ENCODE measurements at regions not wholly inside any gene's neighbourhood (a gene's known extent, or its start where the extent isn't known, plus 50 kb on each side); places are given as distances from the start of the nearest gene placed in this dataset.
A peak's percentile ranks its signal among the peaks of the same experiment; 100 is the strongest.

GRCh38 chr4:63361066-63361465 is 1048.2 kb downstream of the TECRL start:
- DNase-seq (ENCODE audit: low spot score): no peak
- in situ Hi-C loops (cut with MboI; ENCODE audit: low sequenced_read_pairs, unreplicated experiment): no loop called here
- TF ChIP-seq, protein P1, sequence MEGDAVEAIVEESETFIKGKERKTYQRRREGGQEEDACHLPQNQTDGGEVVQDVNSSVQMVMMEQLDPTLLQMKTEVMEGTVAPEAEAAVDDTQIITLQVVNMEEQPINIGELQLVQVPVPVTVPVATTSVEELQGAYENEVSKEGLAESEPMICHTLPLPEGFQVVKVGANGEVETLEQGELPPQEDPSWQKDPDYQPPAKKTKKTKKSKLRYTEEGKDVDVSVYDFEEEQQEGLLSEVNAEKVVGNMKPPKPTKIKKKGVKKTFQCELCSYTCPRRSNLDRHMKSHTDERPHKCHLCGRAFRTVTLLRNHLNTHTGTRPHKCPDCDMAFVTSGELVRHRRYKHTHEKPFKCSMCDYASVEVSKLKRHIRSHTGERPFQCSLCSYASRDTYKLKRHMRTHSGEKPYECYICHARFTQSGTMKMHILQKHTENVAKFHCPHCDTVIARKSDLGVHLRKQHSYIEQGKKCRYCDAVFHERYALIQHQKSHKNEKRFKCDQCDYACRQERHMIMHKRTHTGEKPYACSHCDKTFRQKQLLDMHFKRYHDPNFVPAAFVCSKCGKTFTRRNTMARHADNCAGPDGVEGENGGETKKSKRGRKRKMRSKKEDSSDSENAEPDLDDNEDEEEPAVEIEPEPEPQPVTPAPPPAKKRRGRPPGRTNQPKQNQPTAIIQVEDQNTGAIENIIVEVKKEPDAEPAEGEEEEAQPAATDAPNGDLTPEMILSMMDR (IDR thresholded peaks at IDR 0.05; ENCODE audit: borderline replicate concordance, control extremely low read depth, extremely low read depth, insufficient read depth, missing control alignments): no peak

DNA sequence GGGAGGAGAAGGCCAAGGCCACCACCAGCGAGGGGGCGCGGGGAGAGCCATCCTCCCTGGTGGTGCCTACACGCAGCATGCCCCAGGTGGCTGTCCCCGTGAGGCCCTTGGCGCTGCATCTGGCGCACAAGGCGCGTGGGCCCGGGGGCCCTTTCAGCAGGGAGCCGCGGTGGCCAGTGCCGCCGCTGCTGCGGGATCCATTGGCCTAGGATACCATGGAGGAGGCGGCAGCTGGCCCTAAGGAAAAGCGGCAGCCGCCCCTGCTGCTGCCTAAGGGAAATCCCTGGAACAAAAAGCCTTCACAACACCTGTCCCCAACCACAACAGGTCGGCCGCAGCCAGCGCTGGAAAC is 1059.6 kb downstream of the TECRL start:
- DNase-seq (ENCODE audit: low spot score): no peak
- TF ChIP-seq, protein P1 (IDR thresholded peaks at IDR 0.05; ENCODE audit: borderline replicate concordance, control extremely low read depth, extremely low read depth, insufficient read depth, missing control alignments): no peak
- in situ Hi-C loops (cut with MboI; ENCODE audit: low sequenced_read_pairs, unreplicated experiment): no loop called here

DNA sequence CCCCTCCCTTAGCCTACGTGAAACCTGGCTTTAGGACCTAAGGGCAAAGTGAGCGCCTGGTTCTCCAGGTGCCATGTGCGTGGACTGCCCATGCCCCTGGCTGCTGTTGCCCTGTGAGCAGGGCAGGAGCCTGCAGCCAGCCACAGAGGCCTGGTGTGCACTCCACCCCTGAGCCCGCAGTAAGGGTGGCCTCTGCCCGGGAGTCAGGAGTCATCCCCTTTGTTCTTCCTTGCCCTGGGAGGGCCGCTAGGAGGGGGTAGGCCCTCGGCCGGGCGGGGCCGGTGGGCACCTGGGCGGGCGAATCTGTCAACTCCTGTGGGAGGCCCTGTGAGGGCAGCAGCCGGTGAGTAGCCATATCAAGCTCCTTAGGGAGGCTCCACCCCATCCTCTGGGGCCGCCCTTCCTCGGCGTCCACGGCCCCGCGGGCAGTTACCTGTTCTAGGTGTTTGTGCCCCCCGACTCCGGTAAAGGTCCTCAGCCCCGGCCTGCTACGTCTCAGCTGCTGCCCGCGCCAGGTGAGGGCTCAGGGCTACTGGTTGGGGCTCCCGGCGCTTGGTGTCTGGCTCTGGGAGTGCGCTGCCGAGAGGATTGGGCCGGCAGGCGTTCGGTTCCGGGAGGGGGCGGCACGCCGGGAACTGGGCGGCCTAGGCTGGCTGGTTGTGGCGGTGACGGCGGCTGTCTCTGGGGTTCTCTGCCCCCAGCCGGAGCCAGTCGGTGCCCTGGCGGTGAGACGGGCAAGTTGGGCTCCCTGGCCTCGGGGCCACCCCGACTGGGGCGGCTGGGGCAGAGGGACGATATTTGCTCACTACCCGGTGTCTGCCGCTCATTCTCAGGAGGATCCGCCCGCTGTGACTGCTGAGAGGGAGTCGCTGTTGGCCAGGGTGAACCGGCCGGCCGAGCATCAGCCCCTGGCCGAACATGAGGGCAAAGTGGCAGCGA is 1060.2 kb downstream of the TECRL start:
- in situ Hi-C loops (cut with MboI; ENCODE audit: low sequenced_read_pairs, unreplicated experiment): no loop called here
- TF ChIP-seq, protein P1 (IDR thresholded peaks at IDR 0.05; ENCODE audit: borderline replicate concordance, control extremely low read depth, extremely low read depth, insufficient read depth, missing control alignments): no peak
- DNase-seq (ENCODE audit: low spot score): peak; percentile 21

DNA sequence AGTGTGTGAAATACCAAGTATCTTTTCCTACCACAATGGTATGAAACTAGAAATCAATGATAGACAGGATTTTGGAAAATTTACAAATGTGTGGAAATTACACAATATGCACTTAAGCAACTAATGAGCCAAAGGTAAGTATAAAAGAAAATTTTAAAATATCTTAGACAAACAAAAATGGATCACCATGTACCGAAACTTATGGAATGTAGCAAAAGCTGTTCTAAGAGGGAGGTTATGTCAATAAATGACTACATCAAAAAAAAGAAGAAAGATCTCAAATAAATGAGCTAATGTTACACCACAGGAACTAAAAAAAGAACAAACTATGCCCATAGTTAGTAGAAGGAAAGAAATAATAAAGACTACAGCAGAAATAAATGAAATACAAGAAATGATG is 1084.1 kb downstream of the TECRL start:
- in situ Hi-C loops (cut with MboI; ENCODE audit: low sequenced_read_pairs, unreplicated experiment): no loop called here
- TF ChIP-seq, protein P1 (IDR thresholded peaks at IDR 0.05; ENCODE audit: borderline replicate concordance, control extremely low read depth, extremely low read depth, insufficient read depth, missing control alignments): no peak

GRCh38 chr4:63316633-63317032 is 1092.6 kb downstream of the TECRL start:
- in situ Hi-C loops (cut with MboI; ENCODE audit: low sequenced_read_pairs, unreplicated experiment): no loop called here
- no peak for DNase-seq (ENCODE audit: low spot score)
- TF ChIP-seq, protein P1 (IDR thresholded peaks at IDR 0.05; ENCODE audit: borderline replicate concordance, control extremely low read depth, extremely low read depth, insufficient read depth, missing control alignments): no peak

More for the DNA sequence above, 1084.1 kb downstream of the TECRL start:
- DNase-seq (ENCODE audit: low spot score): no peak

DNA sequence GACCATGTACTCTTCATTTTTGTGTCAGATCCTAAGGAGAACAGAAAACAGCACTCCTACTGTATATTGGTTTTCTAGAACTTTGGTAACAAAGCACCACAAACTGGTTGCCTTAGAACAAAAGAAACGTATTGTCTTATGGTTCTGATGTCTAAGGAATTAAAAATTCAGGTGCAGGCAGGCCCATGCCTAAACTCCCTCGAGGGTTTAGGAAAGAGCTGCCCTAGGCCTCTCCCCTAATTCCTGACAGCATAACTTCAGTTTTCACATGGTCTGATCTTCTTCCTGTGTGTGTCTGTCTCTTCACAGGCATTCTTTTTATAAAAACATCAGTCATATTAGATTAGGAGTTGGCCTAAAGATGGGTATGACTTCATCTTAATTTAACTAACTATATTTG is 1093.6 kb downstream of the TECRL start:
- DNase-seq (ENCODE audit: low spot score): no peak
- TF ChIP-seq, protein P1 (IDR thresholded peaks at IDR 0.05; ENCODE audit: borderline replicate concordance, control extremely low read depth, extremely low read depth, insufficient read depth, missing control alignments): no peak
- in situ Hi-C loops (cut with MboI; ENCODE audit: low sequenced_read_pairs, unreplicated experiment): no loop called here
